LNCaP clone FGC (cell line): ENCODE measurements at regions not wholly inside any gene's neighbourhood (a gene's known extent, or its start where the extent isn't known, plus 50 kb on each side); places are given as distances from the start of the nearest gene placed in this dataset.

Source experiments
- DNase-seq: peaks from one replicate; pipeline ENCODE4 v3.0.0-alpha.2; 2011; ENCODE audit warnings: low read depth
- H3K4me3 ChIP-seq: 2 replicates; pipeline ENCODE4 v1.5.1; 2011; ENCODE audit warnings: mild to moderate bottlenecking, low read depth, low read length, control low read depth
- TF ChIP-seq, protein P1 (sequence below): IDR thresholded peaks from 2 replicates; pipeline ENCODE4 v1.5.1; 2012; ENCODE audit warnings: mild to moderate bottlenecking; ENCODE audit not compliant: control insufficient read depth, insufficient read depth; ENCODE audit errors: extremely low read depth

- DNase-seq: no peak
- no peak overlapping the region for H3K4me3 ChIP-seq
- TF ChIP-seq, protein P1, sequence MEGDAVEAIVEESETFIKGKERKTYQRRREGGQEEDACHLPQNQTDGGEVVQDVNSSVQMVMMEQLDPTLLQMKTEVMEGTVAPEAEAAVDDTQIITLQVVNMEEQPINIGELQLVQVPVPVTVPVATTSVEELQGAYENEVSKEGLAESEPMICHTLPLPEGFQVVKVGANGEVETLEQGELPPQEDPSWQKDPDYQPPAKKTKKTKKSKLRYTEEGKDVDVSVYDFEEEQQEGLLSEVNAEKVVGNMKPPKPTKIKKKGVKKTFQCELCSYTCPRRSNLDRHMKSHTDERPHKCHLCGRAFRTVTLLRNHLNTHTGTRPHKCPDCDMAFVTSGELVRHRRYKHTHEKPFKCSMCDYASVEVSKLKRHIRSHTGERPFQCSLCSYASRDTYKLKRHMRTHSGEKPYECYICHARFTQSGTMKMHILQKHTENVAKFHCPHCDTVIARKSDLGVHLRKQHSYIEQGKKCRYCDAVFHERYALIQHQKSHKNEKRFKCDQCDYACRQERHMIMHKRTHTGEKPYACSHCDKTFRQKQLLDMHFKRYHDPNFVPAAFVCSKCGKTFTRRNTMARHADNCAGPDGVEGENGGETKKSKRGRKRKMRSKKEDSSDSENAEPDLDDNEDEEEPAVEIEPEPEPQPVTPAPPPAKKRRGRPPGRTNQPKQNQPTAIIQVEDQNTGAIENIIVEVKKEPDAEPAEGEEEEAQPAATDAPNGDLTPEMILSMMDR: no peak
These were observed 380.7 kb downstream of the SLITRK5 start for GRCh38 chr13:88051746-88052482.

DNA sequence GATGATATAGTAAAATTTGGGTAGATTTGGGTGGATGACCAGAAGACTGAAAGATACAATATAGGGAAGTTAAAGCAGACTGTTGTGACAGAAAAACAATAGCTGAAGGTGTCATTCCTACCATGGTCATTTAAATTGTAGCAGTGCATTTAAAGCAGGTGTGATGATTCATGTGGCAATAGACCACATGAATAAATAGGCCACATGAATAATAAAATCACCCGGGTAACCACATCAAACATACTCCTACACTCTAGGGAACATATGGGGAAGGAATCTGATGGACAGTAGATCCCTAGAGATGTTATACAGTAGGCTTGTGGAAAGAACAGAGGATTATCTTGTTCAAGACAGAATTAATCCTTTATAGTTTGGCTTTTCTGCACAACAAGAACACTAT, 392.6 kb downstream of the SLITRK5 start:
- TF ChIP-seq, protein P1: no peak
- H3K4me3 ChIP-seq: no peak overlapping the region
- no peak for DNase-seq

GRCh38 chr13:88066847-88067246, 395.7 kb downstream of the SLITRK5 start:
- H3K4me3 ChIP-seq: no peak overlapping the region
- no peak for DNase-seq
- TF ChIP-seq, protein P1: no peak

DNA sequence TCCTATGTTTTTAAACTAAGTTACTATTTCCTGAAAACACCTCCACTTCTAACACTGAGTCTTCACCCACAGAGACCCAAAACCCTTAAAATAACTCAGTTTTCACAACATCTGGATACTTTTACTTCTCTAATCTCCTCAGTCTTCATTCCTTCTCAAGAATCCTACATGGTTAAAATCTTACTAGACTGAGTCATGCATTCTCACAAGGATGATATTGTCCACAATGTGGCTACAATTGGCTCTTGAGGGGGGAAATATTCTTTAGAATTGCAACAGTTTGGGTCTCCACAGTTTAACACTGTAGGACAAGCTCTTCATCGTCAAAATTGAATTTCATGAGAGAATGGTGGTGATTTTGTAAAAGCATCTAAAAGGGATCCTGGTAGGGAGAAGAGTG, 397.1 kb downstream of the SLITRK5 start:
- DNase-seq: no peak

GRCh38 chr13:88068975-88069374, 397.8 kb downstream of the SLITRK5 start:
- no peak overlapping the region for H3K4me3 ChIP-seq
- no peak for DNase-seq
- TF ChIP-seq, protein P1: 0 out of 2 replicates have a peak, but pooled peaks have one; percentile 15

More for the DNA sequence above, 397.1 kb downstream of the SLITRK5 start:
- no peak overlapping the region for H3K4me3 ChIP-seq
- TF ChIP-seq, protein P1: no peak

DNA sequence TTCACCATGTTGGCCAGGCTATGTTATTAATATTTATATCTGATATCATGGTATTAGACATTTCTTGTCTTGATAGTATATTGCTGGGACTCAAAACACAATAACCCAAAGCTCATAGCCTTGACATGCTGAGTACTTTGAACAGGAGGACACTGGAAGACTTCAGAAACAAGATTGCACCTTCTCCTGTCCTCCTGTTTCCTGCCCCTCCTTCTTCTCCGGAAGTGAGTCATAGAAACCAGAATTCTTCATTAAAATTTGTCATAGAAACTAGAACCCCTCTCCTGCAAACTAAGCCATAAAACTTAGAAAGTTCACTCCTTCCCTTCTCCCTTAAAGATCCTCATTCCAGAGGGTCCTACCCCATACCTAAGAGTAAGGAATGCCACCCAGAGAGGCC, 400.2 kb downstream of the SLITRK5 start:
- TF ChIP-seq, protein P1: no peak
- no peak overlapping the region for H3K4me3 ChIP-seq
- DNase-seq: no peak
